Naive B cell (primary cell): ENCODE measurements at regions not wholly inside any gene's neighbourhood (a gene's known extent, or its start where the extent isn't known, plus 50 kb on each side); places are given as distances from the start of the nearest gene placed in this dataset.
"Not testable (repeated sequence)": the region's sequence is repeated elsewhere in the genome, so short reads cannot be mapped to it uniquely, and the experiment has no call there.

Experiments used
- ATAC-seq, 2 donors: fragments of 150-1000 bp; cut with Tn5 transposase; 2 replicates each; pipeline ENCODE4 v1.10.0; 2021; ENCODE audit warnings: low read depth in 2 of 2, mild to moderate bottlenecking in 2 of 2, moderate library complexity in 2 of 2
- DNase-seq: peaks from one replicate; pipeline ENCODE4 v3.0.0; 2022
- H3K27ac Mint-ChIP-seq, 6 donors: one replicate each; pipeline ENCODE4 v1.8.0; 2020 to 2022; ENCODE audit warnings: mild to moderate bottlenecking in 6 of 6, mixed read lengths in 6 of 6, moderate library complexity in 5 of 6, inconsistent platforms in 2 of 6
- H3K27me3 Mint-ChIP-seq, 3 donors: one replicate each; pipeline ENCODE4 v1.8.0; 2021 to 2022; ENCODE audit warnings: mixed read lengths in 3 of 3, mild to moderate bottlenecking in 1 of 3
- H3K36me3 Mint-ChIP-seq, 2 donors: one replicate each; pipeline ENCODE4 v1.8.0; 2020 to 2022; ENCODE audit warnings: mixed read lengths in 2 of 2, inconsistent platforms in 1 of 2, mild to moderate bottlenecking in 1 of 2
- H3K4me1 Mint-ChIP-seq, 3 donors: one replicate each; pipeline ENCODE4 v1.8.0; 2020 to 2022; ENCODE audit warnings: mixed read lengths in 3 of 3, inconsistent platforms in 1 of 3, mild to moderate bottlenecking in 1 of 3, moderate library complexity in 1 of 3
- H3K4me3 Mint-ChIP-seq, 8 donors: one replicate each; pipeline ENCODE4 v1.8.0; 2020 to 2022; ENCODE audit warnings: mild to moderate bottlenecking in 8 of 8, mixed read lengths in 8 of 8, moderate library complexity in 8 of 8, inconsistent platforms in 2 of 8
- H3K9me3 Mint-ChIP-seq, 7 donors: one replicate each; pipeline ENCODE4 v1.8.0; 2020 to 2022; ENCODE audit warnings: mixed read lengths in 7 of 7, mild to moderate bottlenecking in 5 of 7, inconsistent platforms in 2 of 7, moderate library complexity in 1 of 7

DNA sequence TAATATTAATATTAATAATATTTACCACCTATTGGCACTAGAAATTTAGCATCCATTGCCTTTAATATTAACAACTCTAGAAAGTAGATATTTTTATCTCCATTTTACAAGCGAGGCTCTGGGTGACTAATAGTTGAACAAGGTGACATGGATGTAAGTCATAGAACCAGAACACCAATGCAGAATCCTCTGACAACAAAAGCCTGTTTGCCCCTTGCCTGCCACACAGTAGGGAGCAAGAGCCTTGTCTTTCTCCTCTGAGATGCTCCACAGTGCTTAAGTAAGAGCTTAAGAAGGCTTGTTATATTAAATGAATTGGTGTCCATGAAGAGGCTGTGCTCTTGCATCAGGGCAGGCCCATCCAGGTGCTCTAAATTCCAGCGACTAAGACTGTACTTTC lies 51.2 kb upstream of the LBX1 start:
- Mint-ChIP-seq H3K4me3 (no peak overlapping the region), H3K4me1 (peaks cover 10 to 14% (median 13%) of the 10 kb centered on the region in 3 donors), H3K27ac (no peak overlapping the region), H3K9me3 (no peaks in the 10 kb centered on the region), H3K36me3 (no peaks in the 10 kb centered on the region), H3K27me3 (peaks cover 42 to 66% (median 63%) of the 10 kb centered on the region in 3 donors)
- ATAC-seq (no peak), DNase-seq (no peak)

DNA sequence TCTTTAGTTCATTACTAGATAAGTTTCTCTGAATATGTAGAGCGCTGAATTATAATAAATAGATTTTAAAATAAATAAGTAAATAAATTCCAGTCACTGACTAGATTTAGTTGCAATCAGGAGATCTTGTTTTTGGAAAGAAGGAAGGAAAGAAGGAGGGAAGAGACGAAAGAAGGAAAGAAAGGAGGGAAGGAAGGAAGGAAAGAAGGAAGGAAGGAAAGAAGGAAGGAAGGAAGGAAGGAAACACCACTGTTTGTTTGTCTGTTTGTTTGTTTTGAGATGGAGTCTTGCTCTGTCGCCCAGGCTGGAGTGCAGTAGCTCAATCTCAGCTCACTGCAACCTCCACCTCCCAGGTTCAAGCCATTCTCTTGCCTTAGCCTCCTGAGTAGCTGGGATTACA lies 51.7 kb upstream of the LBX1 start:
- not testable (repeated sequence) for H3K4me3 Mint-ChIP-seq, H3K27ac Mint-ChIP-seq, H3K36me3 Mint-ChIP-seq, ATAC-seq, DNase-seq, H3K9me3 Mint-ChIP-seq
- peaks cover 13 to 16% (median 14%) of the 10 kb centered on the region in 3 donors for H3K4me1 Mint-ChIP-seq
- peaks cover 40 to 70% (median 67%) of the 10 kb centered on the region in 3 donors for H3K27me3 Mint-ChIP-seq

DNA sequence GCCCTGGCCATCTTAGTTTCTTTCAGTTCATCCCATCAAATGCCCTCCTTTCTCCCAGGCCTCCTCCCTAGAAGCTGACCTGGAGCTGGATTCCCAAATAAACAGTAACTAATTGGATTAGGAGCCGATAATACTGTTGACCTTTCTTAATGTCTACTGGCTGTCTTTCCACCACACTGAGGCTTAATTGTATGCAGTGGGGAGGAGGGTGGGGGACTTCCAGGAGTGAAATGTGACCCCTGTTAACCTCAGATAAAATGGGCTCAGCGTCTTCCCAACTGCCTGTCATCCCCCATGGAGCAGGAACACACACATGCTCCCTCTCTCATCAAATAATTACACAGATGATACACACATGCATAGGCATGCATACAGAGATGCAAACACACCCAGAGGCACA lies 53.7 kb upstream of the LBX1 start:
- Mint-ChIP-seq H3K27ac (no peak overlapping the region), H3K4me1 (peaks cover 19 to 34% (median 26%) of the 10 kb centered on the region in 3 donors), H3K27me3 (peaks cover 55 to 81% (median 74%) of the 10 kb centered on the region in 3 donors), H3K9me3 (no peaks in the 10 kb centered on the region), H3K36me3 (no peaks in the 10 kb centered on the region), H3K4me3 (no peak overlapping the region)
- DNase-seq (no peak), ATAC-seq (no peak)

- Mint-ChIP-seq H3K27me3 (peaks cover 59 to 88% (median 82%) of the 10 kb centered on the region in 3 donors), H3K4me1 (peaks cover 19 to 34% (median 26%) of the 10 kb centered on the region in 3 donors), H3K27ac (no peak overlapping the region), H3K36me3 (no peaks in the 10 kb centered on the region), H3K4me3 (peak overlapping the region in 5 of 8 donors; percentile 14 to 64 (median 41)), H3K9me3 (peaks cover 0 to under 1% (median 0%) of the 10 kb centered on the region in 7 donors)
- ATAC-seq (no peak), DNase-seq (no peak)
Observed at GRCh38 chr10:101283762-101284100, 54.5 kb upstream of the LBX1 start.

- peaks cover 0 to 2% (median 0%) of the 10 kb centered on the region in 7 donors for H3K9me3 Mint-ChIP-seq
- no peak overlapping the region for H3K27ac Mint-ChIP-seq
- H3K4me1 Mint-ChIP-seq: peaks cover 19 to 34% (median 26%) of the 10 kb centered on the region in 3 donors
- H3K4me3 Mint-ChIP-seq: peak overlapping the region in 4 of 8 donors; percentile 14 to 64 (median 46)
- ATAC-seq (peak; percentile 11 to 18), DNase-seq (no peak)
- peaks cover 64 to 89% (median 86%) of the 10 kb centered on the region in 3 donors for H3K27me3 Mint-ChIP-seq
- H3K36me3 Mint-ChIP-seq: no peaks in the 10 kb centered on the region
Observed at GRCh38 chr10:101284101-101284743, 55.0 kb upstream of the LBX1 start.

DNA sequence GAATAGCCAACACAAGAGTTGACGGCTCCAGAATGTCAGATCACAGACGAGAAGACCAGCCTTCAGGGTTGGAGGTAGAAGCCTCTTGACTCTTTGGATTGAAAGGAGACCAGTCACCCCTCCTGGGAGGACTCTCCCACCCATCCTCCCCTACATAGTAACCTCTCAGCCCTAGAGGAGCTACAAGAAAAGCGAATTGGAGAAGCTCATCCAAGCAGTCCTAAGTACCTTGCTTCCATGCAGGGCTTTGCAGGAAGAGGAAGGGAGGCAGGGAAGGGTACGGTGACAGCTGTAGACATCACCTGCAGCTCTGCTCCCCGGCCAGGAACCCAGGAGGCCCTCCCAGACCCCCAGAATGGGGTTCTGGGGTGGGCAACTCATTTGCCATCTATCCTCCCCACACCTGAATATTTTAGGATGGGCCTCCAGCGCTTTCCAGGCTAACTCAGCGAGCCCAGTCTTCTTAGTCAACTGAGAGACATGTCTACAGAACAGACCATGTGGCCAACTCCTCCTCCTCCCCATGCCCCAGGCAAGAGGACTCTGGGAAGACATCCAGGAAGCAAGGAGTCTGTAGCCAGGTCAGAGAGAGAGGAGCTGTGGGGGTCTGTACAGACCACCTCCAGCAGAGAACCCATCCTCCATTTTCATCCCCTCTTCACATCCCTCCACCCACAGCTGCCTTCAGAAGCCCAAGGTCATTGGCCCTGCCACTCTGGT lies 55.6 kb upstream of the LBX1 start:
- peaks cover 0 to 6% of the 10 kb centered on the region in 2 donors for H3K36me3 Mint-ChIP-seq
- ATAC-seq: no peak
- no peak for DNase-seq
- no peak overlapping the region for H3K27ac Mint-ChIP-seq
- peaks cover 0 to 2% (median 0%) of the 10 kb centered on the region in 7 donors for H3K9me3 Mint-ChIP-seq
- H3K4me1 Mint-ChIP-seq: peaks cover 19 to 34% (median 26%) of the 10 kb centered on the region in 3 donors
- peaks cover 71 to 93% (median 92%) of the 10 kb centered on the region in 3 donors for H3K27me3 Mint-ChIP-seq
- H3K4me3 Mint-ChIP-seq: peak overlapping the region in 2 of 8 donors; percentile 53 to 63

- ATAC-seq (no peak), DNase-seq (no peak)
- peaks cover 78 to 99% (median 97%) of the 10 kb centered on the region in 3 donors for H3K27me3 Mint-ChIP-seq
- peaks cover 0 to 2% (median 0%) of the 10 kb centered on the region in 7 donors for H3K9me3 Mint-ChIP-seq
- H3K4me1 Mint-ChIP-seq: peaks cover 19 to 35% (median 26%) of the 10 kb centered on the region in 3 donors
- H3K27ac Mint-ChIP-seq: no peak overlapping the region
- H3K4me3 Mint-ChIP-seq: peak overlapping the region in 1 of 8 donors; percentile 13
- peaks cover 0 to 12% of the 10 kb centered on the region in 2 donors for H3K36me3 Mint-ChIP-seq
Observed at GRCh38 chr10:101285519-101286070, 56.3 kb upstream of the LBX1 start.

DNA sequence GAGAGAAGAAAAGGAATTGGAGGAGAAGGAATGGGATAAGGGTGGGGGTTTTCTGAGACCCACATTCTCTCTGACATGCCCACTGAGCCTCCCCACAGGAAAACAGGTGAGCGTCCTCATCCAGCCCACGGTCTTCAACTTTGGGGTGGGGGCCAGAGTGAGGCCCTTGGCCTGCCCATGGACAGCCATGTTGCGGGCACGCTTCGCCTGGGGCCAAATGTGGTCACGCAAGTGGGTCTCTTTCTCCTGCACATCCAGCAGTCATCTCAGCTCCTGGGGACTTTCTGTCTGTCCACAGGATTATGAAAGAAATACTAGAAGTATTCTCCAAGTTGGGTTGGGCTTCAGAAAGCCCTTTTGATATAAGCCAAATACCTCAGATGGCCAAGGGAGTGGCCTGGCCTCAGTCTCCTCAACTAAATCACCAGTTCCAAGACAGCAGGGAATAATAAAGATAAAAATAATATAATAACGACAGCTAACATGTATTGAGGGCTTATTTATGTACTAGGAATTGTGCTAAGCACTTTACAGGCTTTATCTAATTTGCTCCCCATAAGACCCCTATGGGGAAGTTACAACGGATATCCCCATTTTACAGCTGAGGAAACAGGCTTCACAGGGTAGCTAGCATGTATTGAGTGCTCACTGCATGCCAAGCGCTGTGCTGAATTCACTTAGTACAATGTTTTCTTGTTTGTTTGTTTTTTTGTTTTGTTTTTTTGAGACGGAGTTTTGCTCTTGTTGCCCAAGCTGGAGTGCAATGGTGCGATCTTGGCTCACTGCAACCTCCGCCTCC lies 57.2 kb upstream of the LBX1 start:
- H3K36me3 Mint-ChIP-seq: peaks cover 0 to 12% of the 10 kb centered on the region in 2 donors
- peaks cover 19 to 39% (median 26%) of the 10 kb centered on the region in 3 donors for H3K4me1 Mint-ChIP-seq
- H3K4me3 Mint-ChIP-seq: peak overlapping the region in 1 of 8 donors; percentile 18
- H3K27ac Mint-ChIP-seq: no peak overlapping the region
- peaks cover 0 to 2% (median 0%) of the 10 kb centered on the region in 7 donors for H3K9me3 Mint-ChIP-seq
- ATAC-seq (peak; percentile 51 to 56), DNase-seq (no peak)
- H3K27me3 Mint-ChIP-seq: peaks cover 78 to 97% (median 96%) of the 10 kb centered on the region in 3 donors

- Mint-ChIP-seq H3K27ac (peak overlapping the region in 1 of 6 donors; percentile 60), H3K4me3 (no peak overlapping the region), H3K9me3 (peaks cover 0 to 2% (median 0%) of the 10 kb centered on the region in 7 donors), H3K36me3 (peaks cover 0 to 12% of the 10 kb centered on the region in 2 donors), H3K27me3 (peaks cover 72 to 93% (median 92%) of the 10 kb centered on the region in 3 donors), H3K4me1 (peaks cover 19 to 42% (median 26%) of the 10 kb centered on the region in 3 donors)
- ATAC-seq: no peak
- no peak for DNase-seq
Observed at GRCh38 chr10:101287183-101287996, 58.1 kb upstream of the LBX1 start.

GRCh38 chr10:101287997-101288635 lies 58.9 kb upstream of the LBX1 start:
- Mint-ChIP-seq H3K4me1 (peaks cover 24 to 42% (median 26%) of the 10 kb centered on the region in 3 donors), H3K27ac (no peak overlapping the region), H3K4me3 (no peak overlapping the region), H3K9me3 (peaks cover 0 to 2% (median 0%) of the 10 kb centered on the region in 7 donors), H3K27me3 (peaks cover 73 to 92% (median 92%) of the 10 kb centered on the region in 3 donors), H3K36me3 (peaks cover 0 to 12% of the 10 kb centered on the region in 2 donors)
- ATAC-seq: no peak
- no peak for DNase-seq

DNA sequence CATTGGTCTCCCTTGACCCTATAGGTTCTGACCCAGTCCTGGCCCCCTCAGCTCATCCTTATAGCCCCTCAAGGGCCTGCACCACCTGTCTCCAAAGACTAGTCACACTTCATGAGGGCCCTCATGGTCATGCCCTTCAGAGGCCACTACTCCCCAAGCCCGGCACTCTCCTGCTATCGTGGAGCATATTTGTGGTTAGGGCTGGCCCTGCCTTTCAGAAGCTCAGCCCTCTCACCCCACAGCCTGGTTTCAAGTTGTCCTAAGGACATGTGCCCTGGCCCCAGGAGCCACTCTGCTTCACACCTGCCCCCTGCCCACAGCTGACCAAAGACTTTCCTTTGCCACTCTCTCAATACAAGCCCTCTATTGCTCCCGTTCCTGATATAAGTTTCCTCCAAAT lies 60.3 kb upstream of the LBX1 start:
- ATAC-seq (no peak), DNase-seq (no peak)
- H3K4me1 Mint-ChIP-seq: peaks cover 18 to 34% (median 19%) of the 10 kb centered on the region in 3 donors
- peaks cover 75 to 91% (median 89%) of the 10 kb centered on the region in 3 donors for H3K27me3 Mint-ChIP-seq
- no peak overlapping the region for H3K27ac Mint-ChIP-seq
- H3K36me3 Mint-ChIP-seq: peaks cover 0 to 12% of the 10 kb centered on the region in 2 donors
- peak overlapping the region in 2 of 8 donors; percentile 22 to 68 for H3K4me3 Mint-ChIP-seq
- H3K9me3 Mint-ChIP-seq: peaks cover 0 to 2% (median 0%) of the 10 kb centered on the region in 7 donors

GRCh38 chr10:101290431-101290830 lies 61.2 kb upstream of the LBX1 start:
- peaks cover 0 to 2% (median 0%) of the 10 kb centered on the region in 7 donors for H3K9me3 Mint-ChIP-seq
- ATAC-seq: no peak
- peak overlapping the region in 2 of 8 donors; percentile 32 to 42 for H3K4me3 Mint-ChIP-seq
- no peak for DNase-seq
- H3K36me3 Mint-ChIP-seq: peaks cover 0 to 12% of the 10 kb centered on the region in 2 donors
- H3K4me1 Mint-ChIP-seq: peaks cover 13 to 29% (median 15%) of the 10 kb centered on the region in 3 donors
- H3K27ac Mint-ChIP-seq: no peak overlapping the region
- H3K27me3 Mint-ChIP-seq: peaks cover 72 to 91% (median 89%) of the 10 kb centered on the region in 3 donors
